NT2/D1 (cell line): ENCODE measurements at regions not wholly inside any gene's neighbourhood (a gene's known extent, or its start where the extent isn't known, plus 50 kb on each side); places are given as distances from the start of the nearest gene placed in this dataset.
A peak's percentile ranks its signal among the peaks of the same experiment; 100 is the strongest.
"Not testable (repeated sequence)": the region's sequence is repeated elsewhere in the genome, so short reads cannot be mapped to it uniquely, and the experiment has no call there.

Experiments used
- DNase-seq: peaks from one replicate; pipeline ENCODE4 v3.0.0-alpha.2; 2011; ENCODE audit warnings: low read depth, low spot score
- H3K27me3 ChIP-seq: 2 replicates; pipeline ENCODE4 v1.6.0; 2011; ENCODE audit warnings: mild to moderate bottlenecking; ENCODE audit not compliant: insufficient read length, insufficient read depth
- H3K36me3 ChIP-seq: 2 replicates; pipeline ENCODE4 v1.6.1; 2011; ENCODE audit warnings: mild to moderate bottlenecking, low read length, mixed read lengths; ENCODE audit not compliant: insufficient read depth, insufficient read length
- H3K4me1 ChIP-seq: 2 replicates; pipeline ENCODE4 v1.5.1; 2011; ENCODE audit not compliant: insufficient read depth, insufficient read length
- H3K4me3 ChIP-seq: 2 replicates; pipeline ENCODE4 v1.5.1; 2011; ENCODE audit warnings: low read depth; ENCODE audit not compliant: insufficient read length
- H3K9ac ChIP-seq: 2 replicates; pipeline ENCODE4 v1.6.0; 2011; ENCODE audit warnings: low read depth; ENCODE audit not compliant: insufficient read length
- H3K9me3 ChIP-seq: 2 replicates; pipeline ENCODE4 v1.5.1; 2011; ENCODE audit warnings: mild to moderate bottlenecking, low read length; ENCODE audit not compliant: insufficient read depth
- SUZ12 ChIP-seq: IDR thresholded peaks from 2 replicates; pipeline ENCODE4 v1.6.1; 2011; ENCODE audit not compliant: insufficient read length, insufficient read depth; ENCODE audit errors: extremely low read depth
- YY1 ChIP-seq: IDR thresholded peaks from 2 replicates; pipeline ENCODE4 v1.6.1; 2011; ENCODE audit not compliant: insufficient read length, insufficient read depth
- ZNF274 ChIP-seq: IDR thresholded peaks from 2 replicates; pipeline ENCODE4 v1.6.1; 2011; ENCODE audit warnings: mild to moderate bottlenecking, low read depth, low read length

DNA sequence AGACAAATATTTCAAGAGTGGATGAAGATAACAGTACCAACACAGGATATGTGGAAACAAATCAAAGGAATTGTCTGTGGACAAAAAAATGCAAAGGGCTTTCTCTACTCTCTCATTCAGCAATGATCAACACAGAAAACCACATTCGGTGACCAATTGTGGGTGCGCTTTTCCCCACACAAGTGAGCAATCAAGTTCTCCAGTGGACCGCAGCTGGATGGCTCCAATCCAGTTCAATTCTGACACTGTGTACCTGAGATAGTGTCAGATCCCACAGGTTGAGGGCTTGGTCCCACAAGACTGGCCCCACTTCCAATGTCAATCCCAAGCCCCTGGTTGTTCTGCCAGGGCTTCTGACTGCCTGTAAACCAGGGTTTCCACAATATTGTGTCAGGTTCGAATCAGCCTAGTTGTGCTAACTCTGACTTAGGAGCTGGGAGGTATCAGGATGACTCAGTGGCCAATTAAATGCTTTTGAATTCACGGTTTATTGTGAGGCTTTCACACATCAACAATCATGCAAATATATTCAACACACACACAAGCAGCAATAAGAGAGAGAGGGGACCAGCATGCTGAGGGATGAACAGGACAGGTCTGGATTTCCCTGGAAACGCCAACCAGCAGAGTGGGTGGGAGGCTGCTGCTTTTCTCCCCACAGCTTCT lies 87.0 kb upstream of the BTG3 start:
- no peaks in the 10 kb centered on the region for H3K27me3 ChIP-seq
- H3K36me3 ChIP-seq, result no peaks in the 10 kb centered on the region
- no peak overlapping the region for H3K4me3 ChIP-seq
- H3K9me3 ChIP-seq, result peaks cover 14% of the 10 kb centered on the region; the same call in 1 of the 2 replicates
- no peak overlapping the region for H3K9ac ChIP-seq
- no peak for DNase-seq
- TF ChIP-seq SUZ12, result no peak
- TF ChIP-seq ZNF274, result no peak
- TF ChIP-seq YY1, result no peak
- H3K4me1 ChIP-seq, result no peaks in the 10 kb centered on the region

DNA sequence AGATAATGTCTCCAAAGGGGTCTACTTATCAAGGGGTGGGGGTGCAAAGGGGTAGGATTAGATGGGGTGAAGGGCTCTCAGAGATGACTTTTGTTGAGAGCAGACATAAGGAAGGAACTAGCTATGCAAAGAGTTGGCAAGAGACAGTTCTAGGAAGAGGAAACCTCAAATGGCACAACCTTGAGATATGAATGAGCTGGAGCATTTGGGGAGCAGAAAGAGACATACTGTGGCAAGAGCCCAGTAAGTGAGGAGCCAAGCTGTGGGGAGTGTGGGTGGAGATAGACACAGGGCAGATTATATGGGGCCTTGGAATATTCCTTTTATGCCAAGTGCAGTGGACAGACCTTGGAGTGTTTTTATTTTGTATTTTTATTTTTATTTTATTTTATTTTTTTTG lies 84.8 kb upstream of the BTG3 start:
- no peaks in the 10 kb centered on the region for H3K4me1 ChIP-seq
- no peak overlapping the region for H3K9ac ChIP-seq
- no peak for DNase-seq
- H3K9me3 ChIP-seq, result peaks cover 30% of the 10 kb centered on the region; the same call in 1 of the 2 replicates
- no peaks in the 10 kb centered on the region for H3K27me3 ChIP-seq
- no peak overlapping the region for H3K4me3 ChIP-seq
- no peaks in the 10 kb centered on the region for H3K36me3 ChIP-seq
- TF ChIP-seq ZNF274, result no peak

DNA sequence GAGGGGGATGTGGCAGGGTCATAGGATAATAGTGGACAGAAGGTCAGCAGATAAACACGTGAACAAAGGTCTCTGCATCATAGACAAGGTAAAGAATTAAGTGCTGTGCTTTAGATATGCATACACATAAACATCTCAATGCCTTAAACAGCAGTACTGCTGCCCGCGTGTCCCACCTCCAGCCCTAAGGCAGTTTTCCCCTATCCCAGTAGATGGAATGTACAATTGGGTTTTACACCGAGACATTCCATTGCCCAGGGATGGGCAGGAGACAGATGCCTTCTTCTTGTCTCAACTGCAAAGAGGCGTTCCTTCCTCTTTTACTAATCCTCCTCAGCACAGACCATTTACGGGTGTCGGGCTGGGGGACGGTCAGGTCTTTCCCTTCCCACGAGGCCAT lies 81.7 kb upstream of the BTG3 start:
- not testable (repeated sequence) for H3K36me3 ChIP-seq, H3K4me1 ChIP-seq, H3K4me3 ChIP-seq, DNase-seq, H3K9ac ChIP-seq, H3K27me3 ChIP-seq
- peaks cover 34% of the 10 kb centered on the region; the same call in 1 of the 2 replicates for H3K9me3 ChIP-seq

DNA sequence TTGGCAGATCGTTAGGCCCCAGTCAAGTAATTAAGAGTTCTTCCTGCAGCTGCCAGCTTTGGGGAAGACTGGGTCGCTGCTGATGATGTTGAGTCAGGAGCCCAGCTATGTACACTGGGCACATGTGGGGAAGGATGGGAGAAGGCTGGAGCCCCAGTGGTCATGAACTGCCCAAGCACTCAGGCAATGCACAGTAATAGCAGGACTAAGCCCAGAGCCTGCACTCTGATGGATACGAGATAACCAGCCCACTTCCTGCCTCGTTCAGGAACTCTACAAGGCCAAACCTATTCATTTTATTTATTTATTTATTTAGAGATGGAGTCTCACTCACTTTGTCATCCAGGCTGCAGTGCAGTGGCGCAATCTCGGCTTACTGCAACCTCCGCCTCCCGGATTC lies 81.1 kb upstream of the BTG3 start:
- Histone ChIP-seq H3K4me1 (no peaks in the 10 kb centered on the region), H3K4me3 (no peak overlapping the region), H3K36me3 (no peaks in the 10 kb centered on the region), H3K9me3 (peaks cover 35% of the 10 kb centered on the region; the same call in 1 of the 2 replicates), H3K9ac (no peak overlapping the region), H3K27me3 (no peaks in the 10 kb centered on the region)
- no peak for DNase-seq
- TF ChIP-seq YY1 (no peak), ZNF274 (no peak), SUZ12 (no peak)

DNA sequence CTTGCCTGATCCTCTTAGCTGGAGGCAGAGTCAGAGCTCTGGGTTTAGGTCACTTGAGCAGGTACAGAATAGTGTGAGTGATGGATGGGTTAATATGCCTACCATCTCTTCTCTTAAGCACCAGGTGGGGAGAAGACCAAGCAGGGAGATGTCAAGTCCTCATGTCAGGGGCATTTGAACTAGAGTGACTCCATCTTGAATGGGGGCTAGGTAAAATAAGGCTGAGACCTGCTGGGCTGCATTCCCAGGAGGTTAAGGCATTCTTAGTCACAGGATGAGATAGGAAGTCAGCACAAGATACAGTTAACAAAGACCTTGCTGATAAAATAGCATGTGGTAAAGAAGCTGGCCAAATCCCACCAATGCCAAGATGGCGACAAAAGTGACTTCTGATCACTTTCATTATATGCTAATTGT lies 77.4 kb upstream of the BTG3 start:
- no peaks in the 10 kb centered on the region for H3K27me3 ChIP-seq
- H3K4me1 ChIP-seq, result no peaks in the 10 kb centered on the region
- no peak overlapping the region for H3K4me3 ChIP-seq
- no peaks in the 10 kb centered on the region for H3K36me3 ChIP-seq
- H3K9me3 ChIP-seq, result peaks cover 54% of the 10 kb centered on the region
- no peak for DNase-seq
- TF ChIP-seq SUZ12, result no peak
- TF ChIP-seq ZNF274, result no peak
- no peak overlapping the region for H3K9ac ChIP-seq

DNA sequence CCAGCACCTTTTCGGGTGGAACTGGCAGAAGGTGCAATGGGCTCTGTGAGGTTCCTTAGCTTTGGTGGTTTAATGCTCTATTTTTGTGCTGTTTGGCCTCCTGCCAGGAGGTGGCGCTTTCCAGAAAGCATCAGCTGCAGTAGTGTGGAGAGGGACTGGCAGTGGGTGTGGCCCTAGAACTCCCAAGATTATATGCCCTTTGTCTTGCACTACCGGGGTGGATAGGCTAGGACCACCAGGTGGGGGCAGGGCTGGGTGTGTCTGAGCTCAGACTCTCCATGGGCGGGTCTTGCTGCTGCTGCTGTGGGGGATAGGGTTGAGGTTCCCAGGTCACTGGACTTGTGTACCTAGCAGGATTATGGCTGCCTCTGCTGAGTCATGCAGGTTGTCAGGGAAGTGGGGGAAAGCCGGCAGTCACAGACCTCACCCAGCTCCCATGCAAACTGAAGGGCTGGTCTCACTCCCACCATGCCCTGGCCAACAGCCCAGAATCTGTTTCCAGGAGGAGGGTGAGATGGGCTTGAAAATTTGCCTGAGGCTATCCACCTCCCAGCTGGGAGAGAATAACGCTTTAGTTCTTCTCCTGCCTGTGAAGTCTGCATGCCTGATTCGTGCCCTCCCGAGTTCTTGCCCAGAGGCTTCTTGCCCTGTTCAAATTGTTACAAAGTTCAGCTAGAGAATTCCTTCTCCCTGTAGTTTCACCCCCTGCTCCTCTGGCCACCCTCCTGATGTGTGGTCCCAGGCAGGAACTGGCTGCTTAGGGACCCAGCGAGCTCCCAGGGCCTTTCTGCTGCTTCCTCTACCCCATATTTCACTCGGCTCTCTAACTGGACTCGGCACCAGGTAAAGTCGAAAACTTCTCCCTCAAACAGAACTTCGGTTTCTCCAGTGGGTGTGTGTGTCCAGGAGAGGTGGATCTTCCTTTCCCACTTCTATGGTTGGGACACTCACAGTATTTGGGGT lies 76.5 kb upstream of the BTG3 start:
- Histone ChIP-seq H3K9me3 (peaks cover 53% of the 10 kb centered on the region), H3K9ac (no peak overlapping the region), H3K36me3 (no peaks in the 10 kb centered on the region), H3K27me3 (no peaks in the 10 kb centered on the region), H3K4me3 (no peak overlapping the region), H3K4me1 (no peaks in the 10 kb centered on the region)
- DNase-seq, result no peak
- TF ChIP-seq ZNF274, result no peak
- TF ChIP-seq YY1, result peak; percentile 24

DNA sequence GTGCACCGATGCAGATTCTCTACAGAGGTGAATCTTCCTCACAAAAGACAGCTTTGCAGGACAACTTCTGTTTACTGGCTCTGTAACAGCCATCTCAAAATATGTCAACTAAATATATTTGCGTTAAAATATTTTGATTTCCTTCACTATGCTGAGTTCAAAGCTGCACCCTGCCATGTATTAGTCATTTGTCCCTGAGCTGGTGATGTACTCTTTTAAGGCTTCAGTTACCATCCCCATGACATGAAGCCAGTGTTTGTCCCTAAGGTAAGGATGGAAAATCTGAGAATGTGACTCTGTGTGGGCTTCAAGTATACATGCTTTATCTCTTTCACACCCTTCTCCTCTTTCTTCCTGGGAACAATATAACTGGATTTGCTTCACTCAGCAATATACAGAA lies 70.2 kb upstream of the BTG3 start:
- Histone ChIP-seq H3K9ac (no peak overlapping the region), H3K9me3 (peaks cover 24% of the 10 kb centered on the region), H3K36me3 (no peaks in the 10 kb centered on the region), H3K4me3 (no peak overlapping the region), H3K27me3 (no peaks in the 10 kb centered on the region), H3K4me1 (no peaks in the 10 kb centered on the region)
- DNase-seq, result no peak
- TF ChIP-seq YY1 (no peak), SUZ12 (no peak), ZNF274 (no peak)
